Common myeloid progenitor, CD34-positive (primary cell): ENCODE measurements at regions not wholly inside any gene's neighbourhood (a gene's known extent, or its start where the extent isn't known, plus 50 kb on each side); places are given as distances from the start of the nearest gene placed in this dataset.
"Not testable (repeated sequence)": the region's sequence is repeated elsewhere in the genome, so short reads cannot be mapped to it uniquely, and the experiment has no call there.

Source experiments
- CTCF ChIA-PET: fragments of 350-600 bp; sonication (Branson Sonifier 250); formaldehyde crosslinking; loops from one replicate; lab custom pipeline; 2021; ENCODE audit warnings: antibody characterized with exemption; lab: Charles Lee
- POLR2A ChIA-PET: fragments of 350-600 bp; sonication (Branson Sonifier 250); formaldehyde crosslinking; loops from one replicate; lab custom pipeline; 2021; ENCODE audit warnings: antibody characterized with exemption; lab: Charles Lee
- DNase-seq, 3 donors: peaks; one replicate each; pipeline versions ENCODE4 v3.0.0 to v3.0.0-alpha.2; 2013
- H3K27ac ChIP-seq, 2 experiments: 1 replicate in 1 of 2; 2 replicates in 1 of 2; pipeline ENCODE4 v1.7.0; 2013; ENCODE audit warnings: inconsistent platforms in 2 of 2, low read length in 2 of 2, mild to moderate bottlenecking in 2 of 2, low read depth in 1 of 2, moderate library complexity in 1 of 2; ENCODE audit not compliant: severe bottlenecking in 2 of 2, insufficient read depth in 1 of 2, poor library complexity in 1 of 2
- H3K27me3 ChIP-seq, 5 experiments: replicated peaks in 2 of 5; 1 replicate in 3 of 5; 2 replicates in 2 of 5; pipeline versions ENCODE4 v1.6.1 to v1.7.0; 2013; ENCODE audit warnings: low read length in 4 of 5, mild to moderate bottlenecking in 2 of 5, moderate library complexity in 2 of 5, inconsistent platforms in 1 of 5; ENCODE audit not compliant: insufficient read depth in 5 of 5, control insufficient read depth in 4 of 5
- H3K36me3 ChIP-seq, 4 experiments: 1 replicate in 2 of 4; 2 replicates in 2 of 4; pipeline versions ENCODE4 v1.6.1 to v1.7.0; 2013; ENCODE audit warnings: low read length in 3 of 4, control low read depth in 1 of 4, mild to moderate bottlenecking in 1 of 4; ENCODE audit not compliant: control insufficient read depth in 4 of 4, insufficient read depth in 4 of 4
- H3K4me1 ChIP-seq, 4 experiments: 1 replicate in 3 of 4; 2 replicates in 1 of 4; pipeline versions ENCODE4 v1.6.1 to v1.7.1; 2013; ENCODE audit warnings: low read length in 3 of 4, mild to moderate bottlenecking in 3 of 4, control low read depth in 1 of 4, inconsistent platforms in 1 of 4, moderate library complexity in 1 of 4; ENCODE audit not compliant: control insufficient read depth in 4 of 4, insufficient read depth in 4 of 4; ENCODE audit errors: control extremely low read depth in 1 of 4
- H3K4me3 ChIP-seq, 7 experiments: 1 replicate in 4 of 7; 2 replicates in 3 of 7; pipeline versions ENCODE4 v1.5.1 to v1.7.0; 2013; ENCODE audit warnings: mild to moderate bottlenecking in 7 of 7, low read length in 6 of 7, moderate library complexity in 6 of 7, inconsistent platforms in 2 of 7, low read depth in 2 of 7, control low read depth in 1 of 7; ENCODE audit not compliant: insufficient read depth in 4 of 7, control insufficient read depth in 1 of 7; ENCODE audit errors: extremely low read depth in 1 of 7
- H3K9me3 ChIP-seq, 5 experiments: 1 replicate in 4 of 5; 2 replicates in 1 of 5; pipeline versions ENCODE4 v1.6.1 to v1.7.1; 2013; ENCODE audit warnings: low read length in 4 of 5, mild to moderate bottlenecking in 2 of 5, inconsistent platforms in 1 of 5, low read depth in 1 of 5, moderate library complexity in 1 of 5; ENCODE audit not compliant: control insufficient read depth in 4 of 5, insufficient read depth in 2 of 5; ENCODE audit errors: control extremely low read depth in 1 of 5
- WGBS: methylation state at CpG from one replicate; pipeline ENCODE4 v1.1.5; 2013; ENCODE audit not compliant: insufficient coverage; 5-methylcytosine and 5-hydroxymethylcytosine counted together

GRCh38 chr15:20281567-20282275 lies 259.9 kb downstream of the GOLGA6L6 start:
- POLR2A ChIA-PET, CTCF ChIA-PET, H3K36me3 ChIP-seq, H3K27me3 ChIP-seq, DNase-seq, H3K27ac ChIP-seq, H3K4me1 ChIP-seq, H3K4me3 ChIP-seq: not testable (repeated sequence)
- WGBS, result 84% methylated on average over 7 of the region's 7 CpGs
- H3K9me3 ChIP-seq, result peaks cover 0 to 27% (median 16%) of the 10 kb centered on the region in 5 experiments

GRCh38 chr15:20280933-20281463 lies 260.6 kb downstream of the GOLGA6L6 start:
- CTCF ChIA-PET, result no interaction called here
- H3K4me3 ChIP-seq, result no peak overlapping the region
- 92% methylated on average over 16 of the region's 16 CpGs for WGBS
- H3K4me1 ChIP-seq, result no peaks in the 10 kb centered on the region
- H3K36me3 ChIP-seq, result no peaks in the 10 kb centered on the region
- DNase-seq, result no peak
- no peaks in the 10 kb centered on the region for H3K27me3 ChIP-seq
- no peak overlapping the region for H3K27ac ChIP-seq
- POLR2A ChIA-PET, result no interaction called here
- H3K9me3 ChIP-seq, result peaks cover 0 to 28% (median 17%) of the 10 kb centered on the region in 5 experiments

DNA sequence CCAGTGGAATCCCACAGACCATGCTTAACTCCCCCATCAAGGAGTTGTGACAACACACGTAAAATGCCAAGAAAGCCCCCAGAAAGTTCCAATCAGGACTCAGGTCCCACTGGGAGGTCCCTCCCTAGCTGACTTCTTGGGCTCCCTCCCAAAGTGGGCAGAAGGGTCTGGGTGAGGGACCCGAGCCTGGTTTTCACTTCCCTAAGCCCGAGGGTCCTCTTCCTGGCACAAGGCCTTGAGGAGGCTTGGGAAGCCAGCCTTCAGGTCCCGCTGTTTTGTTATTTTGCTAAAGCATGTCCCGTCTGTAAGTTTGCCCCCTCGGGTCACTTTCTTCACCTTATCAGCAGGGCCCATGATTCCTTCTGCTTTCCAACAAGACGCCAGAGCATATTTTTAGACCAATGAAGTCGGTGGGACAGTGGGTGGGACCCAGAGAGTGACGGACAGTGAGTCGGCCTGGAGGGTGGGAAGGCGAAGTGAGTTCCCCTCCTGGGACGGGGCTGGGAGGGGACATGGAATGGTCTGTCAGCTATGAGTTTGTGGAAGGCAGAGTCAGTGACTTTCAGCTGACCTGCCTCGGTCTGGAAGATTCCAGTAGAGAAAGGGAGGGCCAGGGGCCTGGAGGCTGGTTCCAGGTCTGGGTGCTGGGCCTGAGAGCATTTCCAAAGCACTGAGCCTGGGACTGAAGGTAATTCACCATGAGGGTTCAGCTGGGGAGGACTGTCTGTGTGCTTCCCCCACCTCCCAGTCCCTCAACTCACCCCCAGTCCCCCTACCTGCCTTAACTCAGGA lies 261.3 kb downstream of the GOLGA6L6 start:
- DNase-seq, POLR2A ChIA-PET, H3K4me1 ChIP-seq, CTCF ChIA-PET, H3K4me3 ChIP-seq, H3K27me3 ChIP-seq, H3K27ac ChIP-seq, H3K36me3 ChIP-seq: not testable (repeated sequence)
- peaks cover 0 to 28% (median 17%) of the 10 kb centered on the region in 5 experiments for H3K9me3 ChIP-seq
- WGBS, result 84% methylated on average over 12 of the region's 13 CpGs

- H3K9me3 ChIP-seq, result peaks cover 0 to 28% (median 17%) of the 10 kb centered on the region in 5 experiments
- DNase-seq, H3K27me3 ChIP-seq, H3K27ac ChIP-seq, H3K4me3 ChIP-seq, H3K4me1 ChIP-seq, POLR2A ChIA-PET, H3K36me3 ChIP-seq, CTCF ChIA-PET: not testable (repeated sequence)
- 94% methylated on average over 4 of the region's 4 CpGs for WGBS
Measured at GRCh38 chr15:20279056-20279455, 262.5 kb downstream of the GOLGA6L6 start.

DNA sequence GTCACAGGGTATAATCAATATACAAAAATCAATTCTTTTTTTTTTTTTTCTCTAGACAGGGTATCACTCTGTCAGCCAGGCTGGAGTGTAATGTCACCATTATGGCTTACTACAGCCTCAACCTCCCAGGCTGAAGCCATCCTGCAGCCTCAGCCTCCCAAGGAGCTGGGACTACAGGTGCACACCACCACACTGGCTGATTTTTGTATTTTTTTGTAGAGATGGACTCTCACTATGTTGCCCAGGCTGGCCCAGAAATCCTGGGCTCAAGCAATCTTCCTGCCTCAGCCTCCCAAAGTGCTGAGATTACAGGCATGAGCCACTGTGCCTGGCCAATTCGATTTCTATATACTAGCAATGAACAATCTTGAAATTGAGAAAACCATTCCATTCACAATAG lies 263.2 kb downstream of the GOLGA6L6 start:
- DNase-seq, POLR2A ChIA-PET, H3K4me3 ChIP-seq, CTCF ChIA-PET, H3K36me3 ChIP-seq, H3K4me1 ChIP-seq, H3K27me3 ChIP-seq, H3K27ac ChIP-seq: not testable (repeated sequence)
- peaks cover 0 to 28% (median 17%) of the 10 kb centered on the region in 5 experiments for H3K9me3 ChIP-seq
- WGBS, result 40% methylated on average over 1 of the region's 1 CpG

- H3K4me3 ChIP-seq, H3K27me3 ChIP-seq, POLR2A ChIA-PET, H3K36me3 ChIP-seq, CTCF ChIA-PET, DNase-seq, H3K27ac ChIP-seq, H3K4me1 ChIP-seq: not testable (repeated sequence)
- 91% methylated on average over 1 of the region's 3 CpGs for whole genome bisulfite sequencing
- peaks cover 0 to 34% (median 14%) of the 10 kb centered on the region in 5 experiments for H3K9me3 ChIP-seq
Measured at GRCh38 chr15:20277451-20277850, 264.1 kb downstream of the GOLGA6L6 start.
